IMR-90 (cell line): ENCODE measurements at regions not wholly inside any gene's neighbourhood (a gene's known extent, or its start where the extent isn't known, plus 50 kb on each side); places are given as distances from the start of the nearest gene placed in this dataset.

ENCODE experiments used
- ATAC-seq: fragments of 200-7000 bp; cut with Tn5 transposase; 2 replicates; pipeline ENCODE4 v1.9.1; 2020; ENCODE audit warnings: low read depth, mild to moderate bottlenecking, moderate library complexity
- BruUV-seq: library from RNA; stranded (reverse); fragments of 400-500 nt; replicated peaks from 2 replicates; lab custom pipeline; 2021; lab: Mats Ljungman, UMichigan
- CTCF ChIA-PET: fragments of 300-600 bp; formaldehyde crosslinking; extraction: SDS; loops from one replicate; lab custom pipeline; 2021; ENCODE audit warnings: antibody characterized with exemption; lab: Yijun Ruan, JAX
- POLR2A ChIA-PET: fragments of 300-600 bp; sonication (Branson Sonifier 250); formaldehyde crosslinking; loops from one replicate; lab custom pipeline; 2022; ENCODE audit warnings: antibody characterized with exemption; ENCODE audit not compliant: unreplicated experiment; lab: Charles Lee
- DNase-seq: peaks from one replicate; pipeline ENCODE4 v3.0.0; 2013
- H2AFZ ChIP-seq: replicated peaks from 2 replicates; pipeline ENCODE3; 2013; ENCODE audit warnings: low read length, mild to moderate bottlenecking; ENCODE audit not compliant: poor library complexity
- H2AK5ac ChIP-seq: 2 replicates; pipeline ENCODE4 v1.6.1; 2013; ENCODE audit warnings: low read depth, low read length, inconsistent platforms
- H2AK9ac ChIP-seq: replicated peaks from 2 replicates; pipeline ENCODE3; 2013; ENCODE audit warnings: mild to moderate bottlenecking, low read depth, low read length, moderate library complexity; ENCODE audit not compliant: poor library complexity
- H2BK120ac ChIP-seq: 2 replicates; pipeline ENCODE4 v1.6.1; 2013; ENCODE audit warnings: low read depth, low read length, inconsistent platforms
- H2BK15ac ChIP-seq: 3 replicates; pipeline ENCODE4 v1.6.1; 2013; ENCODE audit warnings: low read depth, low read length, inconsistent platforms
- H2BK20ac ChIP-seq: 2 replicates; pipeline ENCODE4 v1.6.1; 2013; ENCODE audit warnings: low read depth, mild to moderate bottlenecking, inconsistent platforms, low read length, moderate library complexity
- H2BK5ac ChIP-seq: 2 replicates; pipeline ENCODE4 v1.6.1; 2013; ENCODE audit warnings: mild to moderate bottlenecking, low read depth, low read length, inconsistent platforms; ENCODE audit not compliant: poor library complexity, severe bottlenecking
- H3K14ac ChIP-seq: replicated peaks from 2 replicates; pipeline ENCODE4 v1.6.1; 2013; ENCODE audit warnings: low read depth, low read length, inconsistent platforms
- H3K18ac ChIP-seq: 2 replicates; pipeline ENCODE4 v1.6.1; 2013; ENCODE audit warnings: low read depth, low read length, control low read depth
- H3K23ac ChIP-seq: 2 replicates; pipeline ENCODE4 v1.6.1; 2013; ENCODE audit warnings: low read depth, low read length, inconsistent platforms
- H3K27ac ChIP-seq: 2 replicates; pipeline ENCODE4 v1.5.1; 2013; ENCODE audit warnings: mild to moderate bottlenecking, control low read depth, low read length; ENCODE audit not compliant: insufficient read depth
- H3K27me3 ChIP-seq: 2 replicates; pipeline ENCODE4 v1.6.1; 2013; ENCODE audit warnings: low read length; ENCODE audit not compliant: control insufficient read depth, insufficient read depth
- H3K36me3 ChIP-seq: 2 replicates; pipeline ENCODE4 v1.6.1; 2013; ENCODE audit warnings: low read length, mixed read lengths; ENCODE audit not compliant: control insufficient read depth, insufficient read depth
- H3K4ac ChIP-seq: 2 replicates; pipeline ENCODE4 v1.6.1; 2013; ENCODE audit warnings: low read depth, low read length, inconsistent platforms
- H3K4me1 ChIP-seq: 2 replicates; pipeline ENCODE4 v1.6.1; 2013; ENCODE audit warnings: low read length, mixed read lengths; ENCODE audit not compliant: control insufficient read depth, insufficient read depth
- H3K4me2 ChIP-seq: 2 replicates; pipeline ENCODE4 v1.6.1; 2013; ENCODE audit warnings: low read depth, mild to moderate bottlenecking, control low read depth, low read length, moderate library complexity
- H3K4me3 ChIP-seq: 2 replicates; pipeline ENCODE4 v1.5.1; 2013; ENCODE audit warnings: low read depth, mild to moderate bottlenecking, control low read depth, low read length, moderate library complexity; ENCODE audit not compliant: insufficient read depth
- H3K56ac ChIP-seq: 2 replicates; pipeline ENCODE4 v1.6.1; 2013; ENCODE audit warnings: low read length, inconsistent platforms; ENCODE audit not compliant: insufficient read depth; ENCODE audit errors: extremely low read depth
- H3K79me1 ChIP-seq, 2 experiments: 2 replicates each; pipeline ENCODE4 v1.6.1; 2013; ENCODE audit warnings: low read length in 2 of 2, inconsistent platforms in 1 of 2, low read depth in 1 of 2
- H3K9ac ChIP-seq: 2 replicates; pipeline ENCODE4 v1.6.1; 2013; ENCODE audit warnings: low read depth, low read length, control low read depth
- H3K9me1 ChIP-seq: 2 replicates; pipeline ENCODE4 v1.6.1; 2013; ENCODE audit warnings: low read length, inconsistent platforms; ENCODE audit not compliant: insufficient read depth
- H3K9me3 ChIP-seq: 2 replicates; pipeline ENCODE4 v1.6.1; 2013; ENCODE audit warnings: low read length; ENCODE audit not compliant: control insufficient read depth, insufficient read depth
- H4K20me1 ChIP-seq: 2 replicates; pipeline ENCODE4 v1.6.1; 2013; ENCODE audit warnings: low read length, inconsistent platforms; ENCODE audit not compliant: insufficient read depth
- H4K5ac ChIP-seq: 2 replicates; pipeline ENCODE4 v1.6.1; 2013; ENCODE audit warnings: mild to moderate bottlenecking, low read depth, low read length, control low read depth
- H4K8ac ChIP-seq, 2 experiments: 2 replicates each; pipeline ENCODE4 v1.6.1; 2013; ENCODE audit warnings: low read depth in 2 of 2, low read length in 2 of 2, control low read depth in 1 of 2, inconsistent platforms in 1 of 2
- H4K91ac ChIP-seq: 2 replicates; pipeline ENCODE4 v1.6.1; 2013; ENCODE audit warnings: low read depth, low read length, inconsistent platforms; ENCODE audit not compliant: insufficient read depth
- BHLHE40 ChIP-seq: fragments of 150-350 bp; IDR thresholded peaks from 2 replicates; pipeline ENCODE4 v1.6.1; 2016; ENCODE audit warnings: mild to moderate bottlenecking, low read depth, low read length
- CEBPB ChIP-seq: IDR thresholded peaks from 2 replicates; pipeline ENCODE4 v1.6.1; 2012; ENCODE audit warnings: low read depth, low read length, improper control_type of control experiment
- CHD1 ChIP-seq: IDR thresholded peaks from 2 replicates; pipeline ENCODE4 v1.6.1; 2012; ENCODE audit warnings: low read depth, low read length, improper control_type of control experiment
- FOS ChIP-seq: fragments of 150-350 bp; IDR thresholded peaks from 2 replicates; pipeline ENCODE4 v1.6.1; 2016; ENCODE audit warnings: low read depth, low read length
- MAFK ChIP-seq: IDR thresholded peaks from 2 replicates; pipeline ENCODE4 v1.6.1; 2012; ENCODE audit warnings: low read depth, low read length, improper control_type of control experiment
- MAZ ChIP-seq: IDR thresholded peaks from 2 replicates; pipeline ENCODE4 v1.6.1; 2012; ENCODE audit warnings: low read depth, mild to moderate bottlenecking, low read length, improper control_type of control experiment, moderate library complexity, borderline replicate concordance
- MXI1 ChIP-seq: IDR thresholded peaks from 2 replicates; pipeline ENCODE4 v1.6.1; 2012; ENCODE audit warnings: low read depth, mild to moderate bottlenecking, low read length, moderate library complexity, borderline replicate concordance
- NFE2L2 ChIP-seq: fragments of 150-350 bp; IDR thresholded peaks from 2 replicates; pipeline ENCODE4 v1.6.1; 2016; ENCODE audit warnings: low read depth, mild to moderate bottlenecking, low read length
- POLR2A ChIP-seq: IDR thresholded peaks from 2 replicates; pipeline ENCODE4 v1.6.1; 2012; ENCODE audit warnings: mild to moderate bottlenecking, low read depth, low read length
- RAD21 ChIP-seq: IDR thresholded peaks from 2 replicates; pipeline ENCODE4 v1.6.1; 2012; ENCODE audit warnings: low read length, improper control_type of control experiment
- RCOR1 ChIP-seq: IDR thresholded peaks from 2 replicates; pipeline ENCODE4 v1.6.1; 2012; ENCODE audit warnings: mild to moderate bottlenecking, low read length, improper control_type of control experiment; ENCODE audit not compliant: insufficient replicate concordance
- RFX5 ChIP-seq: IDR thresholded peaks from 2 replicates; pipeline ENCODE4 v1.8.0; 2012; ENCODE audit warnings: low read depth, mild to moderate bottlenecking, low read length, moderate library complexity
- SMC3 ChIP-seq: fragments of 150-350 bp; IDR thresholded peaks from 2 replicates; pipeline ENCODE4 v1.6.1; 2016; ENCODE audit warnings: low read depth, mild to moderate bottlenecking, antibody characterized with exemption, low read length, moderate library complexity
- WGBS, 2 experiments: methylation state at CpG; one replicate each; pipeline versions ENCODE4 v1.1.5 to v1.1.7; 2013; ENCODE audit warnings: missing lambda C conversion rate in 2 of 2; ENCODE audit not compliant: insufficient read length in 1 of 2; ENCODE audit errors: extremely low coverage in 2 of 2; 5-methylcytosine and 5-hydroxymethylcytosine counted together
- dilution Hi-C: fragments of 300-500 bp; cut with HindIII; formaldehyde crosslinking; loops from one replicate; pipeline ENCODE4 v1.14.3; 2018; ENCODE audit warnings: low sequenced_read_pairs; ENCODE audit not compliant: unreplicated experiment
- in situ Hi-C: fragments of 300-500 bp; cut with MboI; formaldehyde crosslinking; loops from 3 replicates; pipeline ENCODE4 v1.14.3; 2019; ENCODE audit warnings: low sequenced_read_pairs, inconsistent platforms, mixed read lengths
- intact Hi-C: fragments of 100-400 bp; cut with micrococcal nuclease; formaldehyde crosslinking; loops from 2 replicates; pipeline ENCODE4 v1.10.0; 2022
- TF ChIP-seq, protein P1 (sequence below): conservative IDR thresholded peaks from 2 replicates; pipeline ENCODE4 v1.5.1; 2012; ENCODE audit warnings: mild to moderate bottlenecking, low read depth, low read length, improper control_type of control experiment
- TF ChIP-seq, protein P2 (sequence below): fragments of 150-350 bp; IDR thresholded peaks from 2 replicates; pipeline ENCODE4 v1.6.1; 2017; ENCODE audit warnings: mild to moderate bottlenecking, antibody characterized with exemption, low read length, low read depth
- TF ChIP-seq, protein P3 (sequence below): fragments of 150-350 bp; IDR thresholded peaks from 2 replicates; pipeline ENCODE4 v1.6.1; 2016; ENCODE audit warnings: low read depth, mild to moderate bottlenecking, low read length, moderate library complexity, borderline replicate concordance

DNA sequence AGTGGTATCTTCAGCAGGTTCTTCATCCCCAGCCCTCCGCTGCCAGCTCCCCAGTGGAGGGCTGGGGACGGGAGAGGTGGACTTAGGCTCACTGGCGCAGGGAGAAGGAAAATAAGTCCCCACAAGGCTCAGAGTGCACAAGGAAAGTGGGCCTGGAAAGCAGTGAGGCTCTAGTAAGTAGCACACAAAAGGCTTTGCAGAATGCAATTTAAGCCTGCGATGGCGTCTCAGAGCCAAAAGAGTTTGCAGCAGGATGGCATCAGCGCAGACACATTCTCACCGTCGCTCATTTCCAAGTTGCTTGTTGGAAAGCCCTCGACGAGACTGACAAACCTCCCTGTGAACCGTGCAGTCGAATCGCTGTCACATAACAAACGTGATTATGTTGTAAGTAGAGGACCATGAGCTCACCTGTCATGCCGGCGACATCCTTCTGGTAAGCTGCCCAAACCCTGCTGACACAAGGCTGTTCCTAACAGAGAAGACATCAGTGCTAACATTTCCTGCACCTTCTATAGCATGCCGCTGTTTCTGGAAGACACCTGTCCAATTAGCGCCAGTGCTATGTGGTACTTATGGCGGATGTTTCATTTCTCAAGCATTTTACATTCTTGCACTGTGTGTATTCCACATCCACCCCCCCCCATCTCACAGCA, 98.3 kb upstream of the NPVF start:
- H2AK5ac ChIP-seq, result no peak overlapping the region
- H2BK20ac ChIP-seq, result no peak overlapping the region
- intact Hi-C loops, result no loop called here
- no peak overlapping the region for H4K5ac ChIP-seq
- H4K8ac ChIP-seq, result no peak overlapping the region
- H3K18ac ChIP-seq, result no peak overlapping the region
- H3K9me3 ChIP-seq, result no peaks in the 10 kb centered on the region
- no peak overlapping the region for H3K56ac ChIP-seq
- H4K91ac ChIP-seq, result no peak overlapping the region
- H3K4ac ChIP-seq, result no peak overlapping the region
- BruUV-seq, result no TSS peak
- no peak overlapping the region for H3K4me2 ChIP-seq
- no peaks in the 10 kb centered on the region for H3K79me1 ChIP-seq
- no peak overlapping the region for H3K27ac ChIP-seq
- H2BK120ac ChIP-seq, result no peak overlapping the region
- H2AFZ ChIP-seq, result no peak overlapping the region
- WGBS, 2 experiments, result 91% methylated on average over 9 of the region's 19 CpGs; no CpG with 5 or more reads in 1 of the 2 experiments
- H2AK9ac ChIP-seq, result peak overlapping the region; percentile 34
- H3K4me3 ChIP-seq, result no peak overlapping the region
- no peak overlapping the region for H2BK5ac ChIP-seq
- no peaks in the 10 kb centered on the region for H4K20me1 ChIP-seq
- ATAC-seq (no peak), DNase-seq (no peak)
- H3K14ac ChIP-seq, result no peak overlapping the region
- CTCF ChIA-PET, result no interaction called here
- no peak overlapping the region for H2BK15ac ChIP-seq
- H3K27me3 ChIP-seq, result no peaks in the 10 kb centered on the region
- POLR2A ChIA-PET, result no interaction called here
- H3K4me1 ChIP-seq, result no peaks in the 10 kb centered on the region
- dilution Hi-C loops, result no loop called here
- no peaks in the 10 kb centered on the region for H3K36me3 ChIP-seq
- TF ChIP-seq FOS (no peak), RCOR1 (no peak), SMC3 (no peak), NFE2L2 (no peak), MAFK (no peak), BHLHE40 (no peak), RAD21 (no peak), CHD1 (no peak), MAZ (no peak), RFX5 (no peak), CEBPB (no peak), POLR2A (no peak), MXI1 (no peak)
- TF ChIP-seq, protein P1, sequence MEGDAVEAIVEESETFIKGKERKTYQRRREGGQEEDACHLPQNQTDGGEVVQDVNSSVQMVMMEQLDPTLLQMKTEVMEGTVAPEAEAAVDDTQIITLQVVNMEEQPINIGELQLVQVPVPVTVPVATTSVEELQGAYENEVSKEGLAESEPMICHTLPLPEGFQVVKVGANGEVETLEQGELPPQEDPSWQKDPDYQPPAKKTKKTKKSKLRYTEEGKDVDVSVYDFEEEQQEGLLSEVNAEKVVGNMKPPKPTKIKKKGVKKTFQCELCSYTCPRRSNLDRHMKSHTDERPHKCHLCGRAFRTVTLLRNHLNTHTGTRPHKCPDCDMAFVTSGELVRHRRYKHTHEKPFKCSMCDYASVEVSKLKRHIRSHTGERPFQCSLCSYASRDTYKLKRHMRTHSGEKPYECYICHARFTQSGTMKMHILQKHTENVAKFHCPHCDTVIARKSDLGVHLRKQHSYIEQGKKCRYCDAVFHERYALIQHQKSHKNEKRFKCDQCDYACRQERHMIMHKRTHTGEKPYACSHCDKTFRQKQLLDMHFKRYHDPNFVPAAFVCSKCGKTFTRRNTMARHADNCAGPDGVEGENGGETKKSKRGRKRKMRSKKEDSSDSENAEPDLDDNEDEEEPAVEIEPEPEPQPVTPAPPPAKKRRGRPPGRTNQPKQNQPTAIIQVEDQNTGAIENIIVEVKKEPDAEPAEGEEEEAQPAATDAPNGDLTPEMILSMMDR, result no peak
- TF ChIP-seq, protein P2, sequence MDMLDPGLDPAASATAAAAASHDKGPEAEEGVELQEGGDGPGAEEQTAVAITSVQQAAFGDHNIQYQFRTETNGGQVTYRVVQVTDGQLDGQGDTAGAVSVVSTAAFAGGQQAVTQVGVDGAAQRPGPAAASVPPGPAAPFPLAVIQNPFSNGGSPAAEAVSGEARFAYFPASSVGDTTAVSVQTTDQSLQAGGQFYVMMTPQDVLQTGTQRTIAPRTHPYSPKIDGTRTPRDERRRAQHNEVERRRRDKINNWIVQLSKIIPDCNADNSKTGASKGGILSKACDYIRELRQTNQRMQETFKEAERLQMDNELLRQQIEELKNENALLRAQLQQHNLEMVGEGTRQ, result no peak
- TF ChIP-seq, protein P3, sequence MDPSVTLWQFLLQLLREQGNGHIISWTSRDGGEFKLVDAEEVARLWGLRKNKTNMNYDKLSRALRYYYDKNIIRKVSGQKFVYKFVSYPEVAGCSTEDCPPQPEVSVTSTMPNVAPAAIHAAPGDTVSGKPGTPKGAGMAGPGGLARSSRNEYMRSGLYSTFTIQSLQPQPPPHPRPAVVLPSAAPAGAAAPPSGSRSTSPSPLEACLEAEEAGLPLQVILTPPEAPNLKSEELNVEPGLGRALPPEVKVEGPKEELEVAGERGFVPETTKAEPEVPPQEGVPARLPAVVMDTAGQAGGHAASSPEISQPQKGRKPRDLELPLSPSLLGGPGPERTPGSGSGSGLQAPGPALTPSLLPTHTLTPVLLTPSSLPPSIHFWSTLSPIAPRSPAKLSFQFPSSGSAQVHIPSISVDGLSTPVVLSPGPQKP, result no peak
- H3K9me1 ChIP-seq, result no peaks in the 10 kb centered on the region
- in situ Hi-C loops, result no loop called here
- H3K23ac ChIP-seq, result no peak overlapping the region
- H3K9ac ChIP-seq, result no peak overlapping the region
